Activated naive CD8-positive, alpha-beta T cell treated with anti-CD3 and anti-CD28 coated beads, Interleukin-2, amount 50 U/mL, for 16 hours (primary cell): ENCODE measurements at regions not wholly inside any gene's neighbourhood (a gene's known extent, or its start where the extent isn't known, plus 50 kb on each side); places are given as distances from the start of the nearest gene placed in this dataset.

Experiments used
- DNase-seq: peaks from one replicate; pipeline ENCODE4 v3.0.0-alpha.2; 2020; ENCODE audit warnings: low read depth, low spot score

DNA sequence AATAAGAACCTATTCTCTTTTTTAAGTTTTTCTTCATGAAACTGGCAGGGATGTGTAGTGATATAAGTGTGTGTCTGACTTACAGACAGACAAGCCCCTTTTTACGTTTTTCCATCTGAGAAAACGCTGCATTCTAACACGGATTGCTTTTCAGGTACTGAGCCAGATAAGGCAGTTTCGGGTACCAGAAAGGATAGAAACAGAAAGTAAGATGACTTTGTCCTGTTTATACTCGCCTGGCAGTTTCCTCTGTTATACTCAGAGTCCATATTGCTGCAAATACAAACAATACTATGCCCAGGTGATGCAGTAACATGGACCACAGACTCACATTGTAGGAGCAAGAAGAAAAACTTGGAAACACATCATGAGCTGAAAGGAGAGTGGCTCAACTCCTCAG is 2320.6 kb upstream of the AGA start:
- DNase-seq = no peak

DNA sequence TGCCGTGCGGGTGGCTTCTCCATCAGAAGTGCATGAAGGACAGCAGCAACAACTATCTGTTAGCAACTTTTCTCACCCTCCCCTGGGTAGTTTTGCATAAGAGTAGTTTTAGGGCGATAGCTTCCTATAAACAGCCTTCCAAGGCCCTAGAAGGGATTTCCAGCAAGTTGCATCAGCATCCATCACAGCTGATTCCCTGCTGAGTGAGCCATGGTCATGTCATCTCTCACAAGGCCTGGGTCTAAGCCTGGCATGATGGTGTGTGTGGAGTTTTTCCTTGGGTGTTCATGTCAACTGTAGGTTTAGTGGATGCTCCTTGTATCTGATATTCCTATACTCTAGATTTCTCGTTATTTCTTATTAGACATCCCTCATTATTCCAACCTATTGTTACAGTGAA is 2324.7 kb upstream of the AGA start:
- no peak for DNase-seq

DNA sequence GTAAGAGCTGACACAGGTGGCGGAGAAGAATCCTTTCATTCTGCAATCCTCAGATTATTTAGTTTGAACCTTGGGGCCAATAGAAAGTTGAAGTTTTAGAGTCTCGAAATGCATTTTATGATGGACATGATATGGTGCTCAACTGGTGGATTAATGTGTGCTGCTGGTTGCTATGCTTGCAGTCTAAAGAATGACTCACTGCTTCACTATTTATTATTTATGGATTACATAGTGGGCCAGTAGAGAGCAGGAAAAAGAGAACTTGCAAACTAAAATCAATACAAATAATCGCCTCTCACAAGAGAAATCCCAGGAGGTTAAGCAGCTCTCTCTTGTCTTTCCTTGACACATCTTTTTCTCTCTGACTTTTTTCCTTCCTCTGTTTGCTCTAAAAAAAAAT is 2326.8 kb upstream of the AGA start:
- DNase-seq = no peak

DNA sequence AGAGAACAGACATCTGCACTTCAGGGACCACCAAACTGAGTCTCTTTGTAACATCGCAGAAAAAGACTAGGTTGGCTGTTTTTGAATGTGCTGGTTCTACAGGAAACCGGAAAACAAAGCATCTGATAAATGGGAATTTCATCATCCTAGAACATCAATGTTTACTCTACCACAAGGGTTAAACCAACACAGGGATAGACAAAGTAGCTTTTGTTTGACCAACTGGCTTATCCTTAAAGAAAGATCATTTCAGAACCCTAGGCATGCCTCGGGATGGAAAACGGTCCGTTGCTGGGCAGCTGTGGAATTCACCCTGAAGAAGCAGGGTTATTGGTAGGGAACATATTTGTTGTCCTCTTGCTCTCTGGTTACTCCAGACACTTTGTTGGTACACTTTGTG is 2355.5 kb upstream of the AGA start:
- DNase-seq = no peak

DNA sequence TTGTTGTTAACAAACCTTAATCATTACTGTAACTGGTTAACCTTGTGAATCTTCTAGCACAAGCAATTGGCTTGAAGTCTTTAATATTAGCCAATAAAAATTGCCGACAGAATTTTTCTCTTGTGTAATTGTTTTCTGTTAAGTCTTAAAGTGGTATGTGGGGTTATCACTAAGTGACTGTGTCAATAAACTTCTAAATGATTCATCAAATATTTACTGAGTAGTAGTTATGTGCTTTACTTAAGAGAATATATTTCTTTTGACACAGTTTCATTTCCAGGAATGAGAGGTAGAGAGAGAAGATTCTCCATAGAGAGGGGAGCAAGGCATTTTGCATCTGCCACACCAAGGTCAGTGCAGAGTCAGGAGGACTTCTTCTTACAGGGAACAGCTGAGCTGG is 2361.6 kb upstream of the AGA start:
- DNase-seq = no peak

DNA sequence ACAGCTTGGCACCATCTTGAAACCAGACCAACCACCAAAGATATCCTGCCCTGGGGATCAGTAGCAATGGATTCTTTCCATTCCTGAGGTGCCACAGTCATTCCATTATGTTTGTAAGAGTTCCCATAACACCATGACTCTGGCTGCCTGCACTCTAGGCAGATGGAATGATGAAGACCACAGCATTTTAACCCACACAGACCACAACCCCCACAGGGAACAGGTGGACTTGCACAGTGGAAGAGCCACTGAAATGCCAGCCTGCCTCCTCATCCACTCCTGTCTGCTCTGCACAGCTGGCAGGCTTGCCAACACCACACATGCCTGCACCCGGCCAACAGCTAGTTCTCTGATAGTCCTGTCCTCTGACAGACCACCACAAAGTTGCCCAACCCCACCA is 2362.2 kb upstream of the AGA start:
- DNase-seq = no peak

DNA sequence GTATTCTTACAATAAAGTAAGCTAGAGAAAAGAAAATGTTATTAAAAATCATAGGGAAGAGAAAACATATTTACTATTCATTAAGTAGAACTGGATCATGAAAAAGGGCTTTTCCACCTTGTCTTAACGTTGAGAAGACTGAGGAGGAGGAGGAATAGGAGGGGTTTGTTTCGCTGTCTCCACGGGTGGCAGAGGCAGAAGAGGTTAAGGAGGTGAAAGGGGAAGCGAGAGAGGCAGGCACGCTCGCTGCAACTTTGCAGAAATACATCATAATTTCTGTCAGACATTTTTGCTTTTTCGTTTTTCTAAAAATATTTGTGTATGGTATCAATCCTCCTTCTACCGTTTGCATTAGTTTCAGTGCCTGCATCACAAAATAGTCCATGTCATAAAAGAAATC is 2375.1 kb upstream of the AGA start:
- DNase-seq = no peak

DNA sequence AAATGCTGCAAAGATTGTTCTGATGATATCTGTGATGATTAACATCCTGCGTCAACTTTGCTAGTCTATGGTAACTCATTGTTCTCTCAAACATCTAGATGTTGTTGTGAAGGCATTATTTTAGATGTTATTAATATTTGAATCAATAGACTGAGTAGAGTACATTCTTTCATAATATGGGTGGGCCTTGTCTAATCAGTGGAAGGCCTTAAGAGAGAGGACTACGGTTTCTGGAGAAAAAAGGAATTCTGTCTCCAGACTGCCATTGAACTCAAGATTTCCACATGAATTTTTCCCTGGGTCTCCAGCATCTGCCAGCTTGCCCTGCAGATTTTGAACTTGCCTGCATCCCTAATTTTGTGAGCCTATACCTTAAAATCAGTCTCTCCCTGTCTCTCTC is 2381.1 kb upstream of the AGA start:
- DNase-seq = no peak

DNA sequence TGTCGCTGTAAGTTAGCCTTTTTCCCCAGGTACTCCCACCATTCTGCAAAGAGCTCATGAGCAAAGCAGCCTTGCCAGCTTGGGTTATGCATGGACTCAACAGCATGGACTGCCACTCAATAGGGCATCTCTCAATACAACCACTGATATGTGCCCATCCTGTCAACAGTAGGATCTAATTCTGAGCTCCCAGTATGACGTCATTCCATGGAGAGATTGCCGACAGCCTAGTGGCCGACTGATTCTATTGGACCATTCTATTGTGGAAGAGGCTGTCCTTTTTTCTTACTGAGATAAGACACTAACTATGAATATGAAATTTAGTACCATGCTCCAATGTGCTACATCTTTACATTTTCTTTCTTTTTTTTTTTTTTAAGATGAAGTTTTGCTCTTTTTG is 2389.0 kb upstream of the AGA start:
- no peak for DNase-seq

DNA sequence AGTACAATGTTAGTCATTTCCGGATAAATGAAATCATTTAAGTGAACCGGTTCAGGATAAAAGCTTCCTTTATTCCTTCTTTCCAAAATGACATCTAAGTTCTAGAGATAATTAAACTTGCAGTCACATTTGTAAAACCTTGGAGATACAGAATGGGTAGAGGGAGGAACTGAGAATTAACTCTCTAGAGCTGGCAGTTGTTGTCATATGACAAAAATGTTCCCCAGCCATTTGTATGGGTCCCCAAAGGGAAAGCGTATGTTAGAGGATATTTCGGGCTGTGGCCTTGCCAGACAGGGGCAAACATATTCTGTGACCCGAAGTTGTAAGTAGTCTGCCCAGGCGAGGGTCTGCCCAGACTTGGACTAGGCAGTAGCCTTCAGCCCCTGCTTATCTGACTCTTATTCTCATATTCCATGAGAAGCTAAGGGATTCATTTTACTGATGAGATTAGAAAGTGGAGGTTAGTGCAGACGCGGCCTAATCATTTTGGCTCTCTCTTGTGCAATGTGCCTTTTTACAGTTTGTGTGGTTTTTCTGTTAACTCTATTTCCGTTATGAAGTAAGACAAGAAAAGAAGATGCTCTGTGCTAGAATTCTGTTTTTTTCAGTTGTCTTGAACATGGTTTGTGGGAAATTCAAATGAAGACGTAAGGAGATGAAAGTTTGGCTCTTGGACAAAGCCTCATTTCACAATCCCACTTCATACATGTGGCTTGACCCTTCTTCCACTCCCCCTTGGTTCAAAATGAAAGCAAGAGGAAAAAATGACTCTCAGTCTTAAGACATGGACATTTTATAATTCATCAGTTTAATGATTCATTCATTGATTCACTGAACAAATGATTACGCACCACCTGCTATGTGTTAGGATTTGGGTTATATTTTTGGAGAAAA is 2394.2 kb upstream of the AGA start:
- DNase-seq = no peak

DNA sequence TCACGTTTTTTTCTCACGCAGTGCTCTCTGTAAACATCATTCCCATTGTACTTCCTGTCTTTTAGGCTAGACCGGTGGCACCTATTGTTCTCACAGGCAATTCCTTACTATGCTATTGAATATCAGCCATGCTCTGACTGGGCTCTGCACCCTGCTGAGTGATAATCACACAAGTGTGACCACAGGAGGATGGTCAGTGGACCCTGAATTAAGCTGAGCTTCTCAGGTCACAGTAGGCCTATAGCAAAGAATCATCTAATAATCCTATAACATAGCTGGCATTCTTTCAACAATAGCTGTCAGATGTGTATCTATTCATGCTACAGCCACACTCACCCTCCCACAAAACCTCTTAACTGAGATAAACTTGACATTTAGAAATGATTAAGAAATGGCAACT is 2399.8 kb upstream of the TENM3 start:
- DNase-seq = no peak

DNA sequence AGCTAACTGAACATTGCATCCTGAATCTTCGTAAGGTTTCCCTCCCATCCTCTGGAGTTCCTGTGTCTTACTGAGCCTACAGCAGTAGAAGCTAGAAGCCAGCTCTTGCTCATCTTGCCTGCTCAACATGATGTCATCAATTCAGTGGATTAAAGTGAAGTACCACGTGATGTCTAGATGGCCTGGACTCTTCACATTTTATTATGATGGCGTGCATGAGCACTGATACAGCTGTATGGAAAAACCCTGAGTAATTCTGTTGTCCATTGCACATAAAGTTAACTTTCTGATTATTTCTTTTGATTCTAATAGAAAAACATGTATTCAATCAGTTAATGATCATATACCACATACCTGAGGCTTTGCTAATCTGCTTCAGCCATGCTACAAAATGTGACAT is 2387.7 kb upstream of the TENM3 start:
- no peak for DNase-seq

DNA sequence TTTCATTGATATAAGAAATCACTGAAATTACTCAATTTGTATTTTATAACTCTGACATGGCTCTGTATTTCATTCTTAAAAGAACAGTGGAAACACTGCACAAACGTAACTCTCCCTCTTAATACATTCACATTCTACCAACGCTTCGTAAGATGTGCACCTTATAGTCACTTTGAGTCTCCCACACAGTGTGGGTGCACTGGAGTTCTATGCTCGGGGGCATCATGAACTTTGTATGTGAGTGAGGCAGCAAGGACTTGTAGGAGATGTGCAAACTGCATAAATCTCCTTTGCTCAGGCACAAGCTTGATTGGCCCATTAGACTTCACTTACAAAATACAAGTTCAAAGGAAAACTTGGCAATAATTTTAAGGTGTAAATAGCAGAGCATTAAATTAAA is 2385.0 kb upstream of the TENM3 start:
- no peak for DNase-seq

DNA sequence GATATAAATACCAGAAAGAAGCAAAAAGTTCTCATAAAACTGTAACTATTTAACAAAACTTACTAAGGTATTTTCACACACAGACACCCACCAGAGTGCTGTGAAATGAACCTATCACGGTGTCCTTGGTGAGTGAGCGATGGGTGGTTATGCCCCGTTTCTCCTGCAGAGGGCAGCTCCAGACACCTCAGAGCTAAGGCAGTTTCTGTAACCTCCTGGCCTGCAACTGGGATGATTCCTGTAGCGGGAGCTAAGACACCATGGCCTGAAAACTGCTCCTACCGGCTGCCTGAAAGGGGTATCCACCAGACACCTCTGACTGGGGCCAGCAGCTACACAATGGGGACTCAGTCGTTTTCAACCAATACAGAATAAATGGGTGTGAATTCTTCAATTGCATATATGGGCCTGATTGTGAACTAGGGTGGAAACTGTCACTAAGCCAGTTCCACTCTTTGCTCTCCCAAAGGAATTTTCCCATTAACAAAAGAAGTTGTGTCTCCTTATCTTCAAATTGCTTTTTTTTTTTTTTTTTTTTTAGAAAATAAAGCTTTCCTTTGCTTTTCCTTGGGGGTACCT is 2375.8 kb upstream of the TENM3 start:
- DNase-seq = no peak

DNA sequence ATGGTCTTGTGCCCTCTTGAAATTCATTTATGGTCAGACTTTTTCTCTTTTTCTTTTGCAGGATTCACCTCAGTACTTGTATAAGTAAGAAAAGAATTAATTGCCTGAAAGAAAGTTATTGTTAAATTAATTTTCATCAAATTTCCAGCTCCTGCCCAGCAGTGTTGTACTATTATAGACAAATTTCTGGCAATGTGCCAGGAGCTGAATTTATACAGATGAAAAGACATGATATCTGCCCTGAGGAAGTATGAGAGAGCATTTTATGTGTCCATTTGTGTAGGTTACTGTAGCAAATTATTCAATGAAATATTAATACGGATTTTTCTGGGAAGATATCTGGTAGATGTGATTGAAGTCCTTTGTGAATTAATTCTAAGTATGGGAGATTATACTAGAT is 2371.5 kb upstream of the TENM3 start:
- DNase-seq = no peak

DNA sequence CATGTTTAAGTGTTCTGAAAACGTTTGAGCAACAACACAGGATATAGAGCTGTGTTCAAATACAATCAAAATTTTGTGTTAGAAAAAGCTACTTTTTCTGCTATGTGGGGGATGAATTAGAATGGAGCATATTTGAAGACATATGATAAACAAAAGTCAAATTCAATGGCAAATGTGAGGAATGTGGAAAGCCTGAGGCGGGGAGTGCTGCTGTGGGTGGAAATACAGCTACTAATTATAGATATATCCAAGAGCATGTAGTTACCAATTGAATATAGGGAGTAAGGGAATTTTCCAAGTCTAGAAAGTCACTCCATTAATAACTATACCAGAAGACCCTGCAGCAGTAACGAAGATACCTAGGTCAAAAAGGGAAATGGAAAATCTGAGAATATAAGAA is 2370.4 kb upstream of the TENM3 start:
- DNase-seq = no peak

DNA sequence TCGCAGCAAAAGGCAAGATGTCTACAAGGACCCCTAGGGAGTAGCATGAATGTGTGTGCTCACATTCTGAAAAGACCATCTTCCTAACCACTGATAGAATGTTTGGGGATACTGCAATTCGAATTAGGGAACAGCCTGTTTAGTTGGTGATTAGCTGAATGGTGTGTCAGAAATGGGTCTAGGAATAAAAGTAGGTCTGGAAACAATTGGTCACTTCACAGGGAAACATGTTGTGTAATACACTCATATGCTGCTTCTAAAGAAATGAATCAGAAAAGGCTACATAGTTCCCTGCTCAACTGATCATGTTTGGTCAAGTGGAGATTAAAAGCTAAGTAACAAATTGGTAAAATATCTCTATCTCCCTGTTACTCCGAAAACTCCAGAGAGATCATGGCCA is 2362.4 kb upstream of the TENM3 start:
- DNase-seq = no peak

DNA sequence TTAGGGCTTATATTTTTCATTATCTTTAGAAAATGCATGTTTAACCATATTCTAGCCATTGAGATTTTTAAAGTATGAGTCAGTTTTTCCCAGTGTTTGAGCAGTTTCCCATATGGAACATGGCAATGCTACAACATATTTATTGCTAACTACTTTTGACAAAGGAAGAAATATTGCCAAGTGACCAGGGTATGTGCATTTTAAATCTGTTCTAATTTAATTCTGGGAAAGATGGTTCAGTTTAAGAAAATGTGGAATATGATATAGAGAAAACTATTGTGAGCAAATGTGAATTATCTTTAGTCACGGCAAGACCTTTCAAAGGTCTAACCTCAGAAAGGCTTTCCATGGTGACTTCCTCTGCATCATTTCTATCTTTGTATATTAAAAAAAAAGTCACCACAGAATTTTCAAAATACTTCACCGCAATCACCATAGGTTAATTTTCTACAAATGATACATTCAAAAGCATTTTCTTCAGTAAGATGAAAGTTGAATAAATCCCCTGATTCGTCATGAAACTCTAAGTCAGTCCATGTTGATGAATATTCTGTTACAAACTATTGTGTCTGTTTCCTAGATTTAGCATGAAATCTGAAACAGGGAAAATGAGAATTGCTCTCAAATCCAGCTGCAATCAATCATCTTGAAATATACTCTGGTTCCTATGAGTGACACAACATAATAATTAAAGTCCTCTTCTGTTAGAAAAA is 2349.0 kb upstream of the TENM3 start:
- DNase-seq = no peak

DNA sequence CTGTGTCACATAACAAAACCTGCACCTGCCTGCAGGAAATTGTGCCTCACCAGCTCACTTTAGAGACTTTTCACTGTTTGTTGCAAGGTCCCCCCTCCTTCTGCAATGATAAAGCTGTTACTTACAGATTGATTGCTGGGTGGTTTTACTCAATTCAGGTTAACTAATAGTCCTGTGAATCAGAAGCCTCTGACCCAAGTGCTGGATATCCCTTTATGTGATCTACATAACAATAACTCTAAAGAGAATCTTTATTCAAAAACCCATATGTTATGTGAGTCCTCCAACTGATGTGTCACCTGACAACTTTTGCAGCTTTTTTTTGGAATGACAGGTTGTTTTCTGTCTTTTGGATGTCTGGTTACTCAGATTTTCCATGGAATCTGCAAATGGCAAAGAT is 2323.6 kb upstream of the TENM3 start:
- no peak for DNase-seq

DNA sequence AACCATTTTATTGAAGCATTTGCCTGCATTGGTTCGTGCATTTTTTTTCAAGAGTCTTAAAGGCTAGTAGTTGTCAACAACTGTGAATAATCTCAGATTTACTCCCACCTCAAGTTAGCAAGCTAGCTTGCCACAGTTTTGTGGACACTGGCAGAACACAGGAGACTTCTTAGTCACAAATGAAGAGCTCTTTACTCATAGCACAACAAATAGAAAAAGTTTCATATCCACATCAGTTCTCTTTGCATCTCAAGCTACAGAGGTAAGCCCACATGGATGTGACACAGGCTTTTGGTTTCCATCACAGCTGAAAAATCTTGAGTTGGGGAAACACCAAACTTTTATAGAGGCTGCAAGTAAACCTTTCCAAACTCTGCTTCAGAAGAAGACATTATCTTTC is 2315.7 kb upstream of the TENM3 start:
- DNase-seq = no peak

DNA sequence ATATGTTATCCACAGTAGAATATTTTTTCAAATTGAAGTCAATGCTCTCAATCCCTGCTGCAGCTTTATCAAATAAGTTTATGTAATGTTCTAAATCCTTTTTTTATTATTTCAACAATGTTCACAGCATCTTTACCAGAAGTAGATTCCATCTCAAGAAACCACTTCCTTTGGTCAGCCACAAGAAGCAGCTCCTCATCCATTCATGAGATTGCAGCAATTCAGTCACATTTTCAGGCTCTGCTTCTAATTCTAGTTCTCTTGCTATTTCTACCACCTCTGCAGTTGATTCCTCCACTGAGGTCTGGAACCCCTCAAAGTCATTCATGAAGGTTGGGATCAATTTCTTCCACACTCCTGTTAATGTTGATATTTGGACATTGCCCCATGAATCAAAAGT is 2301.3 kb upstream of the TENM3 start:
- no peak for DNase-seq

DNA sequence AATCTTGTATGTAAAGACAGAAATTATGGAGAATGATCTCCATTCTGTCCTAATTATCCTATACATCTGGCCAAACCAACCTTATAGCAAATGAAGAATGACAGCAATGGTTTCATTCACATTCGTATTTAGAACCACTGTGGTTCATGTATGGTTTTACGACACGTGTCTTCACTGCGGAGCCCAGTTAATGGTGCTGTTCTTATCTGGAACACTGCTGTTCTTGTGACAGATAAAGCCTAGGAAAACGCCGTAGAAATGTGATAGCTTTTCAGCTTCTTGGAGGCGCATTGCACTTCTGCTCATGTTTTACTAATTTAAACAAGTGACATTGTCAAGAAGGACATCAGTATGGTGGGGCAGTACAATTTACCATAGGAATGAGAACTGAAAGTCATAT is 2266.4 kb upstream of the TENM3 start:
- DNase-seq = no peak

DNA sequence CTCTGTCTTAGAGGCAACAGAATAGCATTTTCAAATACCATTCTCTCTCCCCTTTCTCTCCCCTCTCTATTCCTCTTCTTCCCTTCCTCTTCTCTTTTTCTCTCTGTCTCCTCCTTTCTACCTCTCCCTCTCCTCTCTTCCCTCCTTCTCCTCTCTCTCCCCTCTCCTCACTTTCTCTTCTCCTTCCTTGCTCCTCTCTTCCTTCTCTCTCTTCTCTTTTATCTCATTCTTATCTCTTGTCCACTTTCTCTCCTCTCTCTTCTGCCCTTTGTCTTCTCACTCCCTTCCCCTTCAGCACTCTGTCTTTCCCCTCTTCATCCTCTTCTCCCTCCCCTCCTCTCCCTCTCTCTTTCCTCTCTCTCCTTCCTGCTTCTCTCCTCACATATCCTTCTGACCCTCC is 2265.8 kb upstream of the TENM3 start:
- no peak for DNase-seq
